SK-N-SH treated with all-trans-retinoic acid at 6 μM for 48 hours (cell line): ENCODE measurements at regions not wholly inside any gene's neighbourhood (a gene's known extent, or its start where the extent isn't known, plus 50 kb on each side); places are given as distances from the start of the nearest gene placed in this dataset.

Experiments
- ATAC-seq: fragments of 200-7000 bp; cut with Tn5 transposase; 3 replicates; pipeline ENCODE4 v1.9.1; 2020; ENCODE audit warnings: mild to moderate bottlenecking, moderate library complexity
- BACH2 ChIP-seq: fragments of 250-450 bp; sonication (Bioruptor Pico); IDR thresholded peaks from 2 replicates; pipeline ENCODE4 v1.9.0; 2021; ENCODE audit warnings: mild to moderate bottlenecking, borderline replicate concordance
- CSDC2 ChIP-seq: fragments of 250-450 bp; sonication (Bioruptor Pico); IDR thresholded peaks from 2 replicates; pipeline ENCODE4 v1.5.0; 2020; ENCODE audit warnings: mild to moderate bottlenecking, moderate library complexity
- GLIS3 ChIP-seq: fragments of 250-450 bp; sonication (Bioruptor Pico); IDR thresholded peaks from 2 replicates; pipeline ENCODE4 v1.5.0; 2020; ENCODE audit warnings: mild to moderate bottlenecking, moderate library complexity
- OSR1 ChIP-seq: fragments of 250-450 bp; sonication (Bioruptor Pico); IDR thresholded peaks from 2 replicates; pipeline ENCODE4 v1.8.0; 2022; ENCODE audit warnings: moderate library complexity, mild to moderate bottlenecking, inconsistent platforms
- RARB ChIP-seq: fragments of 250-450 bp; sonication (Bioruptor Pico); IDR thresholded peaks from 2 replicates; pipeline ENCODE4 v1.8.0; 2021; ENCODE audit warnings: mild to moderate bottlenecking, moderate library complexity
- SNAI2 ChIP-seq: fragments of 250-450 bp; sonication (Bioruptor Pico); IDR thresholded peaks from 2 replicates; pipeline ENCODE4 v1.5.0; 2020; ENCODE audit warnings: mild to moderate bottlenecking, moderate library complexity
- TCF4 ChIP-seq: fragments of 250-450 bp; sonication (Bioruptor Pico); IDR thresholded peaks from 2 replicates; pipeline ENCODE4 v1.8.0; 2021; ENCODE audit warnings: mild to moderate bottlenecking, moderate library complexity, borderline replicate concordance
- TOX ChIP-seq: fragments of 250-450 bp; sonication (Bioruptor Pico); IDR thresholded peaks from 2 replicates; pipeline ENCODE4 v1.8.0; 2021; ENCODE audit warnings: mild to moderate bottlenecking, moderate library complexity, borderline replicate concordance
- ZFP3 ChIP-seq: fragments of 250-450 bp; sonication (Bioruptor Pico); IDR thresholded peaks from 2 replicates; pipeline ENCODE4 v1.5.0; 2020; ENCODE audit warnings: mild to moderate bottlenecking, moderate library complexity
- ZFP30 ChIP-seq: fragments of 450-650 bp; formaldehyde crosslinking; IDR thresholded peaks from 2 replicates; pipeline ENCODE4 v1.5.0; 2022; ENCODE audit warnings: mild to moderate bottlenecking, moderate library complexity
- ZNF565 ChIP-seq: fragments of 450-650 bp; formaldehyde crosslinking; conservative IDR thresholded peaks from 2 replicates; pipeline ENCODE4 v1.5.0; 2020; ENCODE audit warnings: low read depth, mild to moderate bottlenecking, moderate library complexity
- ZNF70 ChIP-seq: fragments of 450-650 bp; formaldehyde crosslinking; IDR thresholded peaks from 2 replicates; pipeline ENCODE4 v1.5.0; 2020; ENCODE audit warnings: mild to moderate bottlenecking, moderate library complexity
- ZNF8 ChIP-seq: fragments of 450-650 bp; formaldehyde crosslinking; IDR thresholded peaks from 2 replicates; pipeline ENCODE4 v1.5.0; 2020; ENCODE audit warnings: mild to moderate bottlenecking, moderate library complexity
- TF ChIP-seq, protein P1 (sequence below): fragments of 250-450 bp; sonication (Bioruptor Pico); IDR thresholded peaks from 2 replicates; pipeline ENCODE4 v1.8.0; 2020; ENCODE audit warnings: mild to moderate bottlenecking, moderate library complexity, borderline replicate concordance
- TF ChIP-seq, protein P2 (sequence below): fragments of 250-450 bp; sonication (Bioruptor Pico); IDR thresholded peaks from 2 replicates; pipeline ENCODE4 v1.5.1; 2020; ENCODE audit warnings: low read depth, mild to moderate bottlenecking, moderate library complexity
- TF ChIP-seq, protein P3 (sequence below): fragments of 250-450 bp; sonication (Bioruptor Pico); IDR thresholded peaks from 2 replicates; pipeline ENCODE4 v1.5.0; 2020; ENCODE audit warnings: mild to moderate bottlenecking, moderate library complexity

DNA sequence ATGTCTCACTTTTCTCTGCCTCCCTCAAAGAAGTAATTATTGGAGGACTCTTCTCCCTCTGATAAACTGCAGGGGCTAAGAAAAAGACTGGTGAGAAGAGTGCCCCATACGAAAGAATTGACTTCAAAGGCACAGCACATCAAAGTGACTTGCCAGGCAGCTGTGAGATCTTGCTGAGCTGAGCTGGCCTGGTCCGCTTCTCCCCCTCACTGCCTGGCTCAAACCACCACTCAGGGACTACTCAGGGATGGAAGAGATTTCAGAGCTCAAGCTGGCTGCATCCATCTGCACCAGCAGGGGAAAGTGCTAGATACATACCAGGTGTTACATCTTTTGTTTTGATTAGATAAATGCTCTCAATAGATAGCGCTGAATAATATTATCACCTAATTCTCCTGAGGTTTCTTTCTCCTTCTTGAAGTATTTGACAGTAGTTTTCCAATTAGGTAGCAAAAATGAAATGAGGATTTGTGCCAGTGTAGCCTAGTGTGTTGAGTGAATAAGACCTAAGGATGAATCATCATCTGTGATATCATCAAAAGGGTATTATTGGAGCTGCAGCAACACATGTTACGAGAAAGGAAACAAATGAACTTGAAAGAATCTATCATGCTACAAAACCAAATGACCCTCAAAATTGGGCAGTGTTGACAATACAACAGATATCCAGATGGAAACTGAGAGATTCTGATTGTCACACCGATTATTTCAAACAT, 379.8 kb downstream of the TBC1D4 start:
- ATAC-seq = no peak
- no peak for TF ChIP-seq SNAI2 (CRISPR knock-in tag)
- no peak for TF ChIP-seq RARB

DNA sequence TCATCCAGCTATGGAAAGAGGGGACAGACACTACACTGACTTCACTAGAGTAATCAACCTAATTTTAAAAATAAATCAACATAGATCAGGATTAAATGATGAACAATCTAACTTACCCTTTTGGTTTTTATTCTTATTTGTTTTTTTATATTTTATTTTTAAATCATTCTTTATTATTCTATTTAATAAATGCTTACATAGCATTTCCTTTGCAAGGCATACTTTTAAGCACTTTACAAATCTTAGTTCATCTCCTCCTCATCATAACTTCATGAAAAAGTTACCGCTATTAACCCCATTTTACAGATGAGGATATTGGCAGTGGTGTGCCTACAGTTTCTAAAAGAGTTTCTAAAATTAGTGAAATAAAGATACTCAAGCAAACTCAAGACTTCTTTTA, 380.6 kb downstream of the TBC1D4 start:
- ATAC-seq = no peak
- TF ChIP-seq CSDC2 (CRISPR knock-in tag) (no peak), ZNF70 (CRISPR knock-in tag) (no peak)

DNA sequence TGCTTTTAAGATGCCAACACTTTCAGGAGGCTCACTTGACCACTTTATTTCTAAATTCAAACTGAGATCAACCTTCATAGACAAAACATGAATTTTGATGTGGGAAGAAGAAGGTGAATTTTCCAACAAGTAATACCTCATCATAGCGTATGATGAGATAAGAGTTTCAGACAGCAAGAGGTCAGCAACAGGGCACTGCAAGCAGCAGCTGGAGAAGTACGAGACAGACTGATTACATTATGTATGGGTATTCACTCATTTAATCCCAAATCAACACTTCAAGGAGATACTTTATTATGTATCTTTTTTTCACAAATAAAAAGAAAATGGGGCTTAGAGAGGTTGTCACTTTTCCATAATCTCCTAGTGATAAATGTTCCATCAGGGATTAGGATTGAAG, 389.8 kb downstream of the TBC1D4 start:
- TF ChIP-seq GLIS3 (CRISPR knock-in tag) = no peak
- TF ChIP-seq BACH2 (CRISPR knock-in tag) = no peak
- TF ChIP-seq, protein P1, sequence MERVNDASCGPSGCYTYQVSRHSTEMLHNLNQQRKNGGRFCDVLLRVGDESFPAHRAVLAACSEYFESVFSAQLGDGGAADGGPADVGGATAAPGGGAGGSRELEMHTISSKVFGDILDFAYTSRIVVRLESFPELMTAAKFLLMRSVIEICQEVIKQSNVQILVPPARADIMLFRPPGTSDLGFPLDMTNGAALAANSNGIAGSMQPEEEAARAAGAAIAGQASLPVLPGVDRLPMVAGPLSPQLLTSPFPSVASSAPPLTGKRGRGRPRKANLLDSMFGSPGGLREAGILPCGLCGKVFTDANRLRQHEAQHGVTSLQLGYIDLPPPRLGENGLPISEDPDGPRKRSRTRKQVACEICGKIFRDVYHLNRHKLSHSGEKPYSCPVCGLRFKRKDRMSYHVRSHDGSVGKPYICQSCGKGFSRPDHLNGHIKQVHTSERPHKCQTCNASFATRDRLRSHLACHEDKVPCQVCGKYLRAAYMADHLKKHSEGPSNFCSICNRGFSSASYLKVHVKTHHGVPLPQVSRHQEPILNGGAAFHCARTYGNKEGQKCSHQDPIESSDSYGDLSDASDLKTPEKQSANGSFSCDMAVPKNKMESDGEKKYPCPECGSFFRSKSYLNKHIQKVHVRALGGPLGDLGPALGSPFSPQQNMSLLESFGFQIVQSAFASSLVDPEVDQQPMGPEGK = no peak
- TF ChIP-seq ZNF565 (CRISPR knock-in tag) = no peak
- no peak for TF ChIP-seq ZNF8
- no peak for ATAC-seq

DNA sequence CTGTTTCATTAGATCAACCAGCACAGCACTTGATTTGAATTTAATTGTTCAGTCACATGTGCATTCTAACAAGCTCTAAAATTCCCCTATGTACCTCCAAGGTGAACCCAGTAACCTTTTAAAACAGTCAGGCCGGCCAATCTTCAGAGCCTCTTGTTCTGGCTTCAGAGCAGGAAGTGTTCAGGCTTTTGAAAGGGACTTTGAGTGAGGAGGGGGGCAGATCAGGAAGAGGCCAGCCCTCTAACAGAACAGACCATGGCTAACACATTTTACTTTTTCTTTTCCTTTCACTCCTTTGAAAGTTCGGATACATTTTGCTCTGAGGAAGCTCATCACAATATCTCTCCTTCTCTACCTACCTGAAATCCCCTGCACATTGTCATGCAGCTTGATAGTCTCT, 390.3 kb downstream of the TBC1D4 start:
- TF ChIP-seq, protein P2, sequence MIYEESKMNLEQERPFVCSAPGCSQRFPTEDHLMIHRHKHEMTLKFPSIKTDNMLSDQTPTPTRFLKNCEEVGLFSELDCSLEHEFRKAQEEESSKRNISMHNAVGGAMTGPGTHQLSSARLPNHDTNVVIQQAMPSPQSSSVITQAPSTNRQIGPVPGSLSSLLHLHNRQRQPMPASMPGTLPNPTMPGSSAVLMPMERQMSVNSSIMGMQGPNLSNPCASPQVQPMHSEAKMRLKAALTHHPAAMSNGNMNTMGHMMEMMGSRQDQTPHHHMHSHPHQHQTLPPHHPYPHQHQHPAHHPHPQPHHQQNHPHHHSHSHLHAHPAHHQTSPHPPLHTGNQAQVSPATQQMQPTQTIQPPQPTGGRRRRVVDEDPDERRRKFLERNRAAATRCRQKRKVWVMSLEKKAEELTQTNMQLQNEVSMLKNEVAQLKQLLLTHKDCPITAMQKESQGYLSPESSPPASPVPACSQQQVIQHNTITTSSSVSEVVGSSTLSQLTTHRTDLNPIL (CRISPR knock-in tag) = no peak
- TF ChIP-seq ZFP30 (CRISPR knock-in tag) = no peak
- TF ChIP-seq ZNF565 (CRISPR knock-in tag) = no peak
- no peak for TF ChIP-seq RARB
- TF ChIP-seq TOX (CRISPR knock-in tag) = no peak
- TF ChIP-seq, protein P1 = no peak
- no peak for ATAC-seq

DNA sequence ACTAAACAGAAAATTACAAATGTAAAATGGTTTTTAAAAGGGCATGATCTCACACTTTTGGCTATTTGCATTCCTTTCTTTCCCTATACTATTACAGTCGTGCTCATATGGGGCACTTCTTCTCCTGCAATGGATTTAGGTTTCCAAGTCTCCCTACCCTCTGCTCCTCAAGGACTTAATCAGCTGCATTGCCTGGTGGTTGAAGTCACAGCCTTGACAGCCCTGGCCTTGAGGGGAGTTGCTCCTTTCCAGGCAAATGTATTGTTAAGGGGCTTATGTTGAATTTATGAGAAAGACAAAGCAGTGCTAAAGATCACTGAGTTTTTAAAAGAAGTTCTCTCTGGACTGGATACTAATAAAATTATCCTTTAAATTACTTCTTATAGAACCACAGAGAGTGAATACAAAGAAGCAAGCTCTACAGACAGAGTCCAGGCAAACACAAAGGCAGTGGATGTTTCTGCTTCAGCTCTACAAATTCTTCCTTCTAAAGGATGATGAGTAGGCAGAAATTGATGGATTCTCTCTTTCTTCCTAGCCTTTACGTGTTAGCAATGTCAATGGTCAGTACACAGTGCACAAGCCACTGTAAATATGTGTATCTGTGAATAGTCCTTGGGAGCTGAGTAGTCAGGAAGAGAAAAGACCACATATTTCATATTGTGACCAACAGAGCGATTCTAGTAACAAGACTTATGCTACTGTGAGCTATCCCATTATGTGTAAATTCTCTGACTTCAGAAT, 390.9 kb downstream of the TBC1D4 start:
- no peak for TF ChIP-seq OSR1
- no peak for TF ChIP-seq ZNF70 (CRISPR knock-in tag)
- TF ChIP-seq ZNF8 = no peak
- no peak for TF ChIP-seq SNAI2 (CRISPR knock-in tag)
- TF ChIP-seq, protein P3, sequence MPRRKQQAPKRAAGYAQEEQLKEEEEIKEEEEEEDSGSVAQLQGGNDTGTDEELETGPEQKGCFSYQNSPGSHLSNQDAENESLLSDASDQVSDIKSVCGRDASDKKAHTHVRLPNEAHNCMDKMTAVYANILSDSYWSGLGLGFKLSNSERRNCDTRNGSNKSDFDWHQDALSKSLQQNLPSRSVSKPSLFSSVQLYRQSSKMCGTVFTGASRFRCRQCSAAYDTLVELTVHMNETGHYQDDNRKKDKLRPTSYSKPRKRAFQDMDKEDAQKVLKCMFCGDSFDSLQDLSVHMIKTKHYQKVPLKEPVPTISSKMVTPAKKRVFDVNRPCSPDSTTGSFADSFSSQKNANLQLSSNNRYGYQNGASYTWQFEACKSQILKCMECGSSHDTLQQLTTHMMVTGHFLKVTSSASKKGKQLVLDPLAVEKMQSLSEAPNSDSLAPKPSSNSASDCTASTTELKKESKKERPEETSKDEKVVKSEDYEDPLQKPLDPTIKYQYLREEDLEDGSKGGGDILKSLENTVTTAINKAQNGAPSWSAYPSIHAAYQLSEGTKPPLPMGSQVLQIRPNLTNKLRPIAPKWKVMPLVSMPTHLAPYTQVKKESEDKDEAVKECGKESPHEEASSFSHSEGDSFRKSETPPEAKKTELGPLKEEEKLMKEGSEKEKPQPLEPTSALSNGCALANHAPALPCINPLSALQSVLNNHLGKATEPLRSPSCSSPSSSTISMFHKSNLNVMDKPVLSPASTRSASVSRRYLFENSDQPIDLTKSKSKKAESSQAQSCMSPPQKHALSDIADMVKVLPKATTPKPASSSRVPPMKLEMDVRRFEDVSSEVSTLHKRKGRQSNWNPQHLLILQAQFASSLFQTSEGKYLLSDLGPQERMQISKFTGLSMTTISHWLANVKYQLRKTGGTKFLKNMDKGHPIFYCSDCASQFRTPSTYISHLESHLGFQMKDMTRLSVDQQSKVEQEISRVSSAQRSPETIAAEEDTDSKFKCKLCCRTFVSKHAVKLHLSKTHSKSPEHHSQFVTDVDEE (CRISPR knock-in tag) = no peak
- no peak for TF ChIP-seq ZFP3 (CRISPR knock-in tag)
- no peak for TF ChIP-seq ZNF565 (CRISPR knock-in tag)
- TF ChIP-seq, all 23 proteins: peak for 0
- ATAC-seq = no peak

DNA sequence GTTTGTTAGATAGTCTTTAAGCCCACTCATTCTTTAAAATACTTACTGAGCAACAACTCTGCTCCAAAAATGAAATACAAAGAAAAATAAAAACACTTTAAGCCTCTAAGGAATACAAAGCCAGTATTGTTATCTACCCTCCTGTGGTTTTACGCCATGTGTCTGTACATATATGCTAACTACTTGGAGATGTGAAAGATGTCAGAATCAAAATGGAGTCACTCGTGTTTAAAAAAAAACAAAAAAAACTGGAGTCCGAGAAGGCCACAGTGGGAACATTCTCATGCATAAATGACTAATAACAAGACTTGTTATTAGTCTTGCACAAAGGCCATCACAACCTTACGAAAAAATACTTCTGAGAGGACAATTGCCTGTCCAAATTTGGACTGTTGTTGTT, 393.1 kb downstream of the TBC1D4 start:
- no peak for ATAC-seq
- TF ChIP-seq TCF4 (CRISPR knock-in tag) (no peak), ZNF565 (CRISPR knock-in tag) (no peak), BACH2 (CRISPR knock-in tag) (no peak), ZNF70 (CRISPR knock-in tag) (no peak)
- TF ChIP-seq, all 23 proteins: peak for 0
